H7 (cell line): ENCODE measurements at regions not wholly inside any gene's neighbourhood (a gene's known extent, or its start where the extent isn't known, plus 50 kb on each side); places are given as distances from the start of the nearest gene placed in this dataset.

Experiments
- DNase-seq: peaks from one replicate; pipeline ENCODE4 v3.0.0; 2012
- H3K27me3 ChIP-seq: 2 replicates; pipeline ENCODE4 v1.6.0; 2011; ENCODE audit warnings: mild to moderate bottlenecking, low read length; ENCODE audit not compliant: control insufficient read depth, insufficient read depth
- H3K36me3 ChIP-seq: replicated peaks from 2 replicates; pipeline ENCODE4 v1.5.1; 2011; ENCODE audit warnings: low read length; ENCODE audit not compliant: control insufficient read depth, insufficient read depth
- H3K4me3 ChIP-seq: 2 replicates; pipeline ENCODE4 v1.5.1; 2011; ENCODE audit warnings: low read depth, mild to moderate bottlenecking, control low read depth, low read length, moderate library complexity; ENCODE audit not compliant: insufficient read depth

DNA sequence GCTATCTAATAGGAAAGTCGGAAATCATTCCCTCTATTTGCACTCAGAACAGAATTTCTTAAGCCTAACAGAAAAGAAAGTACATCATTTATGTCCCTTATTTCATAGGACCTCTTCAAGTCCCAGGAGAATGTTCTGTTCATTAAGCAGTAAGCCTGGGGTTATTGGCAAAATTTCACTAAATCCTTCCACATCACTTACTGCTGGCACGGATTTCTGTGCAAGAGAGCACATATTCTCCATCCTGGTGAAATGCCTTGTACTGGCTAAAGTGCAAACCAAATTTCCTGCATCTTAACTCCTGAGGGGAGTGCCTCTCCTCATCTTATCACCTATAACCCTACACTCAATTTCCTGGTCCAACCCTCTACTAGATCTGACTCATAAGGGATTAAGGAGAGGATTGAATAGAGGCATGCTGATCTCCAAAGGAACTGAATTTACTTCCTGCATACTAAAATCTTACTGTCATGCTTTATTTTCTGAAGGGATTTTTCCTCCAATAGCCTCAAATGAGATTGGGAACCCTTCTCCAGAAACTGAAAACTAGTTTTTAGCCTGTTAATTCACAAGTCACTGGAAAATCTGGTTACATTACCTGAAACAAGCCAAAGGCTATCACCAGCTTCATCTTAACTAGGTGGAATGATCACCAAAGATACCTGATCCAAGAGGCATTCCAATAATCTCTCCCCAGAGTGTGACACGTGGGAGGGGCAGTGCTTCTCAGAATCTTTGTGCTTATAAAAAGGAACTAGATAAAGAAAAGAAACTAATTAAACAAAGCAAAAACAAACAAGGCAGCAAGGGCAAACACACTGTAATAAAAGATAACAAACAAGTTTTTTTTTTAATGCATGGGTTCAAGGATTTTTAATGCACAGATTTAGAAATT lies 311.1 kb downstream of the NR4A2 start:
- peak; percentile 4 for DNase-seq
- Histone ChIP-seq H3K4me3 (no peak overlapping the region), H3K27me3 (no peaks in the 10 kb centered on the region)

DNA sequence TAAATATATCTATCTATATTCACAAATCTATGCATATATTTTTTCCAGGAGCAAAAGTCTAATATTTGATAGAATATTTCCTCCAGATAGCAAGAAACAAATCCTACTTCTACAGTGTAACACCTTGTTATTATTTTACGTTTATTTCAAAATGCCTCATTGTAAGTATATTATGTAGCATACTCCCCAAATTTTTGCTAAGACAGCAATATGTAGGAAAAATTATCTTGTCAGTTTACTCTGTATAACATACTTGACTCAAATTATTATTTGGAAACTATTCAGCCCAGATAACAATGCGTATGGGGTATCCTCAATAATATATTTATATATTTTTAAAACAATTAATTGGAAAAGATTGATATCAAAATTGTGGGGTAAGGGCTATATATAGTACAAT lies 313.2 kb downstream of the NR4A2 start:
- Histone ChIP-seq H3K36me3 (no peaks in the 10 kb centered on the region), H3K4me3 (no peak overlapping the region), H3K27me3 (no peaks in the 10 kb centered on the region)
- no peak for DNase-seq

More for the DNA sequence above, 311.1 kb downstream of the NR4A2 start:
- no peaks in the 10 kb centered on the region for H3K36me3 ChIP-seq

DNA sequence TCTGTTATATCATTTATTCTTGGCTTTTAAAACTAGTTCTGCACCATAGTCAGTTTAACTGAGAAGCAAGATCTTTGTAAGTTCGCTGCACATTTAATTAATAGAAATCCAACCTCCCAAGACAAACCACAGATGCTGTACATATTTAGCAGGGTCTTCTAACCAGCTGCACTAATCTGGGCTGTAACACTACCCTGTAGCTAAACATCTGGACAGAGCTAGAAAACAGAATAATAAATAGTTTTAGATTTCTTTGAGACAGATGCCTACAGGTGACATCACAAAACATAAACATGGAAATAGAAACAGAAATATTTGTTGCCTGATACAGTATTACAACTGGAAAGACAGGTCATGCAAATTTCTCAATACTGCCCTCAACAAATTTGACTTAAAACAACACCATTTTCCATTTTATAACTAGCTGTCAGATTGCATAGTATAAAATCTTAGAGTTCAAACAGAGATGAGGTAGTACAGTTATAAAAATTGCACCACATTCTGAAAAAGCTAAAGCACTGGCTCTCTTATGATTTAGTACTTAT lies 315.1 kb downstream of the NR4A2 start:
- no peaks in the 10 kb centered on the region for H3K36me3 ChIP-seq
- DNase-seq = no peak

DNA sequence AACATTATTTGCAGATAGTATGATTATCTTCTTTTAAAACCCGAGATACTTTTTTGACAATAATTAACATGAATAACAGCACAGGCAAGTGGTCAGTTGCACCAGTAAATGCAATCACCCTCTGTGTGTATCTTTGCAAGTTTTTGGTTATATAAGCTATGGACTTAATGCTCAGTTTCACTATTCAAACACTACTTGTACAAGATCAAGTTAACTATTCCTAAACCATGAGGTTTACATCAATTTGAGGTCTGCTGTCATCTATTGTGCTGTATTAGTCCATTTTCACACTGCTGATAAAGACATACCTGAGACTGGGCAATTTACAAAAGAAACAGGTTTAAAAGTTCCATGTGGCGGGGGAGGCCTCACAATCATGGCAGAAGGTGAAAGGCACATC lies 323.2 kb downstream of the NR4A2 start:
- Histone ChIP-seq H3K27me3 (no peaks in the 10 kb centered on the region), H3K36me3 (no peaks in the 10 kb centered on the region), H3K4me3 (no peak overlapping the region)
- DNase-seq = no peak

More for the DNA sequence above, 315.1 kb downstream of the NR4A2 start:
- H3K27me3 ChIP-seq = no peaks in the 10 kb centered on the region
- no peak overlapping the region for H3K4me3 ChIP-seq

DNA sequence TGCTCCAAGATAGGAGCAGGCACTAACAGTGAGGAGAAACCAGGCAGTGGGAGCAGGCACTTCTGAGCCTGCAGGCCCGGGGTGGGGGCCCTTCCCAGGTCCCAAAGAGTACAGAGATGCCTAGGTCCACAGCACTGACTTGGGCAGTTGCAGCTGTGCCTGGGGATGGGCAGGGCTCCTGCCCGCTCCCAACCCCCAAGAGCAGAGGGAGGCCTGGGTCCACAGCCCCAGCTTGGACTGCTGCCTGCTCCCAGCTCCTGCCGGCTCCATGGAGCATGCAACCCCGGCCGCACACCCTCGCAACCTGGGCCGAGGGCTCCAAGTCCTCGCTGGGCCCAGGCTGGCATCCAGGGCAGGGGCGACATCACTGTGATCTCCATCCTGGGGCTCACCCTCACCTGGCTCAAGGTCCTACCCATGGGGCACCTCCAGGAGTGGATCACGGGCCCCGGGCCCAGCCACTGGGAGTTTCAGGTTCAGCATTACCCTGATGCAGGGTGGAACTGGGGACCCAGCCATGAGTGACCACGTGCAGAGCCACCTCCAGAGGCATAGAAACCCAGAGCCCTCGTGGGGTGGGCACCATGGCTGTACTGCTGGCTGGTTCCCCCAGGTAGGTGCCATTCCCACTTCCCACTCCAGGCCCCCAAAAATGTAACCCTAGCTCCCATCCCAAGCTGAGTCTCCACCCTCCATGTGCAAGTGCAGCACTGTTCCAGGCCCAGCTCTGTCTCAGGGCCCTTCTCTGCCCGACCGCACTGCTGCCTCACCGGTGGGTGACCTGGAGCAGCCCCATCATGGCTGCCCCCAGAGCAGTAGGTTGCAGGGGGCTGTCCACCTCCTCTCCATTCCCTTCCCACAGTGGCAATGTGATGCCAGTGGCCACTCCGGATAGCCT lies 325.6 kb downstream of the NR4A2 start:
- DNase-seq = peak; percentile 2
- H3K4me3 ChIP-seq = no peak overlapping the region
- no peaks in the 10 kb centered on the region for H3K27me3 ChIP-seq
- no peaks in the 10 kb centered on the region for H3K36me3 ChIP-seq

DNA sequence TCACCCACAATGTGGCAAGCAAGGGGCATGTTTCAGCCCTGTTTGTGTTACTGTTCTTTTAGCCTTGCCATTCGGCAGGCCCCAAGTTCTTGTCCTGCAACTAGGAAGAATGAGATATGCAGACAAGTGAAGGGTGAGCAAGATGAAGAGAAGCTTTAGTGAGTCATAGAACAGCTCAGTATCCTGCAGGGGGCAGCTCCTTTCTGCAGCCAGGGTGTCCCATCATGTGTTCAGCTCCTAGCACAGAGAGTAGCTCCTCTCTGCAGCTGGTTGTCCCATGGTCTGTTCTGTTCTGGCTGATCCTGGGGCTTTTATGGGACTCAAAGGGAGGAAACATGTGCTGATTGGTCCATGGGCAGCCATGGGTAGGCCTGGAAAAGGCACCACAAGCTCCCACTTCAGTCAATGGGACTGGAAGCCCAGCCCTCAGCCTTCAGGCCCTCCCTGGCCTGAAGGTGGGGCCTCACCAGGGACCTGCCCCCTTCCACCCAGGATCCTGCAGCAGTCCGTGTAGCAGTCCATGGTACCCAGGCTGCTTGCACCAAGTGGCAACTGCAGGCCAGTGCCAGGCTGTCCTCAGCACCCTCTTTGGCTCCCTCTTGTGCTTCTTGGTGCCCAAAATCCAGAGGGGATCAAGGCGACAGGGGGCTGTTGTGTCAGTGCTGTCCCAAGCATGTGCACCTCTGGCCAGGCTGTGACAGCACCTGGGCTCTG lies 326.4 kb downstream of the NR4A2 start:
- Histone ChIP-seq H3K4me3 (no peak overlapping the region), H3K27me3 (no peaks in the 10 kb centered on the region), H3K36me3 (no peaks in the 10 kb centered on the region)
- peak; percentile 5 for DNase-seq

DNA sequence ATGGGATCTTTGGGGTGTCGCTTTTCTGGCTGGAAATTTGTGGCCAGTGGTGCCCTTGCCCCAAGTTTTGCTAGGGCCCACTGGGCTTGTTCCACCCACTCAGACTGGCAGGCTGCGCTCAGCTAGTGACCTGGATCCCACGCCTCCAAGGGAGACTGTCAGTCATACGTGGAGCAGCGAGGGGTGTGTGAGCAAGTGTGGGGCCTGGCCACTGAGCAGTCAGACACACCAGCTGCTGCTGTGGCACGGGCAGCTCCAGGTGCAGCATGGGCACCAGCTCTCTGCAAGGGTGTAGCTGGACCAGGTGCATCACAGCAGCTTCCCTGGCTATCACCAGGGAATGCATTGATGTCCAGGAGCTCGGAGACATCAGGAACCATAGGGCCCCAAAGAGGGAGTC lies 327.0 kb downstream of the NR4A2 start:
- Histone ChIP-seq H3K27me3 (no peaks in the 10 kb centered on the region), H3K4me3 (no peak overlapping the region), H3K36me3 (no peaks in the 10 kb centered on the region)
- no peak for DNase-seq

DNA sequence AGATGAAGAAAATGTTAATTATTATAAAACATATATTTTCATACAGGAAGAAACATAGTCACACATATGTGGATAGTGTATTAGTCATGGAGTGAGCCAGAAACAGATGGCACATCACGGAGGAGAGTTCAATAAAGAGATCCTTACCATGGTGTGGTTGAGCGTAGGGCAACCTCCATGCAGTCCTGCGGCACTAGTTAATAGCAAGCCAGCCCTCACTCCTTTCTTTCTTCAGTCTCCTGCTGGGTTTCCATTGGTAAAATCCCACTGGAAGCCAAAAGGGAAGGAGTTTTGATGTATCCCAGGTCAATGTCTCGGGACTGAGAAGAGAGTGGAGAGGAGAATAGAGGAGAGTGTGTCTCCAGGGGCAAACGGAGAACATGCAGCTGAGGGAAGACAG lies 328.1 kb downstream of the NR4A2 start:
- DNase-seq = peak; percentile 14
- H3K4me3 ChIP-seq = no peak overlapping the region
- H3K27me3 ChIP-seq = no peaks in the 10 kb centered on the region
- H3K36me3 ChIP-seq = no peaks in the 10 kb centered on the region

DNA sequence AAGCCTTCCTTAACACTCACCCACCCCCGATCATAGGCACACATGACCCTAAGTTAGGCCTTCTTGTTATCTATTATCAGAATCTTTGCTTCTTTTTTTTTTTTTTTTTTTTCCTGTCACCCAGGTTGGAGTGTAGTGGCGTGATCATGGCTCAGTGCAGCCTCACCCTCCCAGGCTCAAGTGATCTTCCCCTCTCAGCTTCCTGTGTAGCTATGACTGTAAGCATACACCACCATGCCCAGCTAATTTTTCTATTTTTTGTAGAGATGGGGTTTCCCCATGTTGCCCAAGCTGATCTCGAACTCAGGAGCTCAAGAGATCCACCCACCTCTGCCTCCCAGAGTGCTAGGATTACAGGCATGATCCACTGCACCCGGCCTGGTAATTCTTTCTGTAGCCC lies 328.7 kb downstream of the NR4A2 start:
- no peaks in the 10 kb centered on the region for H3K27me3 ChIP-seq
- DNase-seq = no peak
- H3K36me3 ChIP-seq = no peaks in the 10 kb centered on the region
- no peak overlapping the region for H3K4me3 ChIP-seq

DNA sequence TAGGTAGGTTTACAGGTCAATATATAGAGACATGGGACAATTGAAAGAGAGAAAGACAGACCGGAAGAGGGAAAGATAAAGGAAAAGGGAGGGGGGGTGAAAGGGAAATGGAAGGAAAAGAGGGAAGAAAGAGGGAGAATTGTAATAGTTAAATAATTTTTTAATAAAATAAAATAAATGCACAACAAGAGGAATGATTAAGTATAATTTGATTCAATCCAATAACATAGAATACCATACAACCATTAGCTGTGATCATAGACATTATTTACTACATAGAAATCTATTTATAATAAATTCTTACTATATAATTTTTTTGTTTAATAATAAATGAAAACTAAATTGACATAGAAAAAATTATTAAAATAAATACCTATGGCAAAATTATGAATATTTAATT lies 330.7 kb downstream of the NR4A2 start:
- Histone ChIP-seq H3K36me3 (no peaks in the 10 kb centered on the region), H3K4me3 (no peak overlapping the region), H3K27me3 (no peaks in the 10 kb centered on the region)
- DNase-seq = no peak

DNA sequence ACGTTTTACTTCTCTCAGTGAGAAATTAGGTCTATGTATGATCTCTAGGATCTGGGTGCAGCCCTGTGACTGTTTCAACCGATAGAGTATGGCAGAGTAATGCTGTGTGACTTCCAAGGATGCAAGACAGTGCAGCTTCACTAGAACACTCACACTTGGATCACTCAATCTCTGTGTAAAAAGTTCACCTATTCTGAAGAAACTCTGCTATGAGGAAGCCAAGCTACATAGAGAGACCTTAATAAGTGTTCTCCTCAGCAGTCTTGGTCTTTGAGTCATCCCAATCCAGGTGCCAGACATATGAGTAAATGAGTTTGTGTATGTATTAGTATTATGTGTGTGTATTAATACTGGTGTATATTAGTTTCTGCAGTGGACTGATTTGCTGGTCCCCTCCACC lies 335.0 kb downstream of the NR4A2 start:
- no peak for DNase-seq
- Histone ChIP-seq H3K27me3 (no peaks in the 10 kb centered on the region), H3K4me3 (no peak overlapping the region), H3K36me3 (no peaks in the 10 kb centered on the region)

DNA sequence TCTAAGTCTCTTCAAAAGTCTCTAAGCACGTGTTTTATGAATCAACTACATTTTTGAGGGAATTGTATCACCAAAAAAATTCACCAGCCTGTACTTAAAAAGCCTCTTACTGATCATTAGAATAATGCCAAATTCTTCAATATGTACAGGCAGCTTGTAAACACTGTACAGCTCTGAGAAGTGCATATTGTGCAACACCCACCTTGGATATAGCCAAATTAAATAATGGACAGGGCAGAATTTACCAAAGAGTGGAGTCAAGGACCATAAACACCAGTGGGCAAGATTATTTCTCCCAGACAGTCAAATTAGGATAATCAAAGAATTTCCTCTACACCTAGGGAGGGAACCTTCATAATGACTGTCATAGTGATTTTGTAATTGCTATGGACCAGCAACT lies 338.2 kb downstream of the NR4A2 start:
- DNase-seq = no peak

DNA sequence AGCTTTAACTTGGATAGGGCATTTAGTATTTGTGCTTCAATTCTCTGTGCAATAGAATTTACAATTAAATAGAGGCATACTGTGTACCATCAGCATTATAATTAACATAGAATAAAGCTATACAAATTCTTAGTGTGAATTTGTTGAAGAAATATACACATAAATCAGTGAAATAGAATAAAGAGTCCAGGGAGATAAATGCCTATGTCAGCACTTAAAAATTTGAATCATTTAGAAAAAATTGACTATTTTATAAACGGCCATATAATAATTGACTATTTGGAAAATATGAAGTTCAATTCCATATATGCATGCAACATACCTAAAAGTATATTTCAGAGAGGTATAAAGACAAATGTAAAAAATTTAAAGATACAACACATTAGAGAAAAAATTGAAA lies 348.7 kb downstream of the NR4A2 start:
- Histone ChIP-seq H3K36me3 (no peaks in the 10 kb centered on the region), H3K27me3 (no peaks in the 10 kb centered on the region), H3K4me3 (no peak overlapping the region)
- DNase-seq = no peak

More for the DNA sequence above, 338.2 kb downstream of the NR4A2 start:
- Histone ChIP-seq H3K4me3 (no peak overlapping the region), H3K36me3 (no peaks in the 10 kb centered on the region), H3K27me3 (no peaks in the 10 kb centered on the region)

DNA sequence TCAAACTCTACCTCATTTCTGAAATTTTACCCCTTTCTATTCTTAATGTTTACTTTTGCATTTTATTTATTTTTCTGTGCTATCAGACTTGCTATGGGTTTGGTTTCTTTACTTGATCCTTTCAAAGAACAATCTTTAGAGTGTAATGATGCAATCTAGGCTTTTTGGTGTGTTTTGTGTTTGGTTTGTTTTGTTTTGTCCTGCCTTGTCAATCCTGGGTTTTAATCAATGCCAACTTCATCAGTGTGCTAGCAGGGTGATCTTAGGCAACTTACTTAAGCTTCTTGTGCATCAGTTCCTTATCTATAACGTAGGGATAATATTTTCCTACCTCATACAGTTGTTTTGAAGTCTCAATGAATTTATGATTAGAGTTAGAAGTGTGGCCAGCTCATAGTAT lies 350.4 kb downstream of the NR4A2 start:
- Histone ChIP-seq H3K4me3 (no peak overlapping the region), H3K27me3 (no peaks in the 10 kb centered on the region), H3K36me3 (no peaks in the 10 kb centered on the region)
- DNase-seq = no peak
